Skeletal muscle satellite cell (primary cell): ENCODE measurements at regions not wholly inside any gene's neighbourhood (a gene's known extent, or its start where the extent isn't known, plus 50 kb on each side); places are given as distances from the start of the nearest gene placed in this dataset.
A peak's percentile ranks its signal among the peaks of the same experiment; 100 is the strongest.
"Not testable (repeated sequence)": the region's sequence is repeated elsewhere in the genome, so short reads cannot be mapped to it uniquely, and the experiment has no call there.

Experiments
- H3K27me3 ChIP-seq: 2 replicates; pipeline ENCODE4 v1.7.0; 2013; ENCODE audit warnings: low read length; ENCODE audit not compliant: control insufficient read depth, insufficient read depth
- H3K36me3 ChIP-seq: 2 replicates; pipeline ENCODE4 v1.7.0; 2013; ENCODE audit warnings: mild to moderate bottlenecking, control low read depth, low read length; ENCODE audit not compliant: insufficient read depth
- H3K4me1 ChIP-seq: 2 replicates; pipeline ENCODE4 v1.7.0; 2013; ENCODE audit warnings: low read length; ENCODE audit not compliant: control insufficient read depth, insufficient read depth
- H3K4me2 ChIP-seq: 2 replicates; pipeline ENCODE4 v1.7.0; 2013; ENCODE audit warnings: mild to moderate bottlenecking, low read length
- H3K4me3 ChIP-seq: 2 replicates; pipeline ENCODE4 v1.7.0; 2013; ENCODE audit warnings: low read length
- H3K9ac ChIP-seq: 2 replicates; pipeline ENCODE4 v1.7.0; 2013; ENCODE audit warnings: mild to moderate bottlenecking, low read depth, low read length, moderate library complexity
- H3K9me3 ChIP-seq: replicated peaks from 2 replicates; pipeline ENCODE4 v1.7.0; 2013; ENCODE audit warnings: mild to moderate bottlenecking, control low read depth, low read length

DNA sequence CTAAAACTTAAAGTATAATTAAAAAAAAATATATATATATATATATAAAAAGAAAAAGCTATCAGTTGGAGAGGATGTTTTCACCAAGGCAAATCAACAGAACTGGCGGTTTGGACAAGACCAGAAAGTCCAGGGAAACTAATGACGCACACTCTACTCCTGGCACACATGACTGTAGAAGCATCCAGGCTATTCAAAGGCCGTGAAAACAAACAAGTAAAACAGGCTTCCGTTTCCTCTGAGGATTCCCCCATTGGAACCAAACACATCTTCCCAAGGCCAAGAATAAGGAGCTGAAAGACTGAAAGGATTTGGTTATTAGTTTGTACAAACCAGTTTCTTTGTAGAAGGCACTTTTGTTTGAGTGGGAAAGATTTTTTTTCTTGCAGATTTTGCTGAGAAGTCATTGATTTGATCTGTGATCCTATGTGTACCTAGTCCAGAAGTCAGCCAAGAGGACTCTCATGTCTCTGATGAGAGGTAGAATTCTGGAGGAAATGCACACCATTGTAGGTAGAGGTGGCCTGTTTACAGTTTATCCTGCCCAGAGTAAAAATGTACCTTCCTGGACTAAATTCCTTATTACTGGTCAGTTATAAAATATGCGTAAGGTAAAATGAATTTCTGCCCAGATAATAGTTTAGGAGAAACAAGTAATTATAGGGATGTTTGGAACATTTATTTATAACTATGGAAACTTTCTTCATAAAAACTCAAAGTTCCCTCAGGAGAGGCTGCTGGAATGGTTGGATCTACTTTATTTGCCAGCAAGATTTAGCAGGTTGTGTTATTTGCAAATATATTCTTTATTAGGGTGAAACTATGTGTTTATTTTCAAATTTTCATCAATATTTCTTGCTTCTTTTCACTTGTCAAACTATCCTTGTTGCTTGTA, 66.5 kb downstream of the DMP1 start:
- no peak overlapping the region for H3K9ac ChIP-seq
- H3K4me3 ChIP-seq: no peak overlapping the region
- peaks cover 19% of the 10 kb centered on the region for H3K4me1 ChIP-seq
- H3K27me3 ChIP-seq: no peaks in the 10 kb centered on the region
- no peaks in the 10 kb centered on the region for H3K9me3 ChIP-seq
- no peaks in the 10 kb centered on the region for H3K36me3 ChIP-seq
- H3K4me2 ChIP-seq: no peak overlapping the region

DNA sequence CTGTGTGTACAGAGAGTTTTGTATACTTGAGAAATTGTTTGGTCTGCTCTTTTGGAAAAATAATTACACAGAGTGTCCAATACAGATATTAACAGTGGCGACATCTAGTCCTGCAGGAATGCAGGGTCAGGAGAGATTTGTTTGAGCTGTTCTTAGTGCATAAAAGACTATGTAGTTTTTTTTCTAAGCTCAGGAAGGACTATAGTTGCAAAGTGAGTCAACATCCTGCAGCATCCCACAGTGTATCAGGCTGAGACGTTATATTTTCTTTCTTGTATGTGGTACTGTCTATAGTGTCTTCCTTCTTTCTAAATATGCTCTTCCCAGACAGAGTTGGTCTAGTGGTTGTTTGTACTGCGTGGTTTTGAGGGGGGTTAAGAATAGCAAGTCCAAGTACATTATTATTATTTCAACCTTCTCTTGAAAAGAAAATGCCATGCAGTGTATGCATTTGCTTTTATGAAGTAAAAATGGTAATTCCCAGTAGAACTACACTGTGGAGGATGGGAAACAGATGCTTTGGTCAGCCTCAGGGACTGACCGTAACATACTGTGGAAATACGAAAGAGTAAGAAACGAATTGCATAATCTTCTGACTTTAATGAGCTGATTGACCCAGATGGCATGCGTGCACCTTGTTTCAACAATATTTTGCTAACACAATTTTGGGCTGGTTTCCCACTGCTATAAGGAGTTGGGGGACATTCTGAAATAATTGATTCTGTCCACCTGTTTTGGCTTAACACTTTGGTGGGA, 67.4 kb downstream of the DMP1 start:
- no peak overlapping the region for H3K4me2 ChIP-seq
- peaks cover 19% of the 10 kb centered on the region for H3K4me1 ChIP-seq
- no peaks in the 10 kb centered on the region for H3K36me3 ChIP-seq
- H3K4me3 ChIP-seq: no peak overlapping the region
- no peak overlapping the region for H3K9ac ChIP-seq
- no peaks in the 10 kb centered on the region for H3K27me3 ChIP-seq
- no peaks in the 10 kb centered on the region for H3K9me3 ChIP-seq

- Histone ChIP-seq H3K9me3 (no peaks in the 10 kb centered on the region), H3K9ac (no peak overlapping the region), H3K4me2 (no peak overlapping the region), H3K27me3 (no peaks in the 10 kb centered on the region), H3K4me1 (peaks cover 19% of the 10 kb centered on the region), H3K36me3 (no peaks in the 10 kb centered on the region), H3K4me3 (no peak overlapping the region)
Measured at GRCh38 chr4:87718217-87718835, 68.2 kb downstream of the DMP1 start.

DNA sequence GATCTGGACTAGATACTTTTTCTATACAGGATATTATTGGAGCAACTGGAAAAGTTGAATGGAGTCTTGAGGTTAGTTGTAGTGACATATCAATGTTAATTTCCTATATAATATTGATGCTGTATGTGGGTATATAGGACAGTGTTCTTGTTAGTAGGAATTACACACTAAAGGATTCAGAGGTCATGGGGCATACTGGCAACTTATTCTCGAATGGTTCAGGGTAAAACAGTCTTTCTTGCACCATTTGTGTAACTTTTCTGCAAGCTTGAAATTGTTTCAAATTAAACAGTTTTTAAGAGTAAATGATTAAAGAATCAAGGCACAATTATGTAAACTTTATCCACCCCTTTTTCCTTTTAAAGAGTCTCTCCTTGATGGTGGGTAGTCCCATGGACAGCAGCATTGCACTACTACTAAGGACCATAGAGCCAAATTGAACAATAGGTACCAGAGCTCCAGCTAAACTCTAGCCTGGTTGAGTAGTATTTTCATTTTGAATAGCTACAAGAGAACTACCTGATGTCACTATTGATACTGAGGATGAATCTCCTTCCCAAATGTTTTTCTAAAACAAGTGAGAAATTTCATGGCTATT, 70.1 kb downstream of the DMP1 start:
- no peaks in the 10 kb centered on the region for H3K9me3 ChIP-seq
- H3K36me3 ChIP-seq: no peaks in the 10 kb centered on the region
- H3K27me3 ChIP-seq: no peaks in the 10 kb centered on the region
- H3K9ac ChIP-seq: no peak overlapping the region
- H3K4me2 ChIP-seq: no peak overlapping the region
- H3K4me1 ChIP-seq: peaks cover 19% of the 10 kb centered on the region
- H3K4me3 ChIP-seq: no peak overlapping the region

GRCh38 chr4:87725287-87725686, 74.1 kb upstream of the IBSP start:
- not testable (repeated sequence) for H3K4me3 ChIP-seq, H3K4me2 ChIP-seq, H3K27me3 ChIP-seq, H3K36me3 ChIP-seq, H3K4me1 ChIP-seq, H3K9me3 ChIP-seq, H3K9ac ChIP-seq

DNA sequence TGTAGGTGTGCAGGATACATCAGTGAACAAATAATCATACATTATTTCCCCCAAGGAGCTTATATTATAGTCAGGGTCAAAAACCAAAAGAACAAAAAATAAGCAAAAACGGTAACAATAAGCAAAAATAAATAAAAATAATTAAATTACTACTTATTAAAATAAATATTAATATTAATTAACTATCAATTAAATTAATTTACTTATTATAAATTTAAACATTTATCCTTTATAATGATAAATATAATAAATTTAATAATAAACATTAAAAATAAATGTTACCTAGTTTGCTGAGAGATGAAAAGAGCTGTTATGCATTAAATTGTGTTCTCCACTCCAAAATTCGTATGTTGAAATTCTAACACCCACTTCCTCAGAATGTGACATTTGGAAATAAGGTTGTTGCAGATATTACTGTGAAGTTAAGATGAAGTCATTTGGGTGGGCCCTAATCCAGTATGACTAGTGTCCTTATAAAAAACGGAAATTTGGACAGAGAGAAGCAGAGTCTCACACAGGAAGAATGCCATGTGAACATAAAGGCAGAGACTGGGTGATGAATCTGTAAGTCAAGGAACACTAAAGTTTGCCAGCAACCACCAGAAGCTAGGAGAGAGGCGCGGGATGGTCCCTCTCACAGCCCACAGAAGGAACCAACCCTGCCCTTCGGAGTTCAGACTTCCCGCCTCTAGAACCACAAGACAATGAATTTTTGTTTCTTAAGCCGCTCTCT, 67.2 kb upstream of the IBSP start:
- peaks cover 3% of the 10 kb centered on the region for H3K4me1 ChIP-seq
- H3K9me3 ChIP-seq: no peaks in the 10 kb centered on the region
- no peaks in the 10 kb centered on the region for H3K27me3 ChIP-seq
- no peak overlapping the region for H3K9ac ChIP-seq
- H3K4me3 ChIP-seq: no peak overlapping the region
- peak overlapping the region; percentile 17 for H3K4me2 ChIP-seq
- H3K36me3 ChIP-seq: no peaks in the 10 kb centered on the region

- Histone ChIP-seq H3K4me2 (no peak overlapping the region), H3K4me1 (peaks cover 3% of the 10 kb centered on the region), H3K4me3 (no peak overlapping the region), H3K27me3 (no peaks in the 10 kb centered on the region), H3K9ac (no peak overlapping the region), H3K9me3 (no peaks in the 10 kb centered on the region), H3K36me3 (no peaks in the 10 kb centered on the region)
Measured at GRCh38 chr4:87734084-87734483, 65.3 kb upstream of the IBSP start.

DNA sequence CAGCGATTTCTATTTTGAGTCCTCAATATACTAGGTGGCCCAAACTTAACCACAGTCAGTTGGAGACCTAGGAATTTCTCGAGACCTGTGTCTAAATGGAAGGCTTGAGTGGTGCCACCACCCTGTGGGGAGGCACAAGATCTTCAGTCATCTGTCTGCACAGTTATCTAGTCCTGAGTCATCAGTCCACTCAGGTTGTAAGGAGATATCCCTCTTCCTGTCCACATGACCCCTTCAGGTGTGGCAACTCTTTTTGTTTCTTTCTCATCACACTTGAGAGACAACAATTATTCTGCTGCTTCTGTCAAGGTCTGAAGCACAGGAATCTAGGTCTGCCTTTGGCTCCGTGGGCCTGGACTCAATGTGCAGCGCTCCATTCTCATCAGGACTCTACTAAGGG, 64.4 kb upstream of the IBSP start:
- Histone ChIP-seq H3K4me2 (no peak overlapping the region), H3K4me3 (no peak overlapping the region), H3K9ac (no peak overlapping the region), H3K27me3 (no peaks in the 10 kb centered on the region), H3K4me1 (peaks cover 3% of the 10 kb centered on the region), H3K9me3 (no peaks in the 10 kb centered on the region), H3K36me3 (no peaks in the 10 kb centered on the region)

DNA sequence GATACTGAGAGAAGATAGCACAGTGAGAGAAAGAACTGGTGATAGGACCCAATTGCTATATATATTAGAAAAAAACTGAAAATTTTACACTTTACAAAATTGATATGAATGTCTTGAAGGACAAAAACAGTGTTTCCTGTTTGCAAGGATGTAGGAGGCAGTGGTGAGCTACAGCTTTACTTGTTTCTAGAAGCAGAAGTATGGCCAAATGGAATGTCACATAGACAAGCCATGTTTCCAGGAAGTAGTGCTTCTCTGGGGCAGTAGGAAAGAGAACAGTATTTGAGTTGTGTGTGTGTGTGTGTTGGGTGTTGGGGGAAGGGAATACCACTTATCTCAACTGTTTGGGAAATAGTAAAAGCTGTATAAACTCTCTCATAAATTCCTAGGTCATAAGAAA, 60.9 kb upstream of the IBSP start:
- H3K27me3 ChIP-seq: no peaks in the 10 kb centered on the region
- no peak overlapping the region for H3K4me3 ChIP-seq
- H3K9ac ChIP-seq: no peak overlapping the region
- H3K4me1 ChIP-seq: no peaks in the 10 kb centered on the region
- H3K4me2 ChIP-seq: no peak overlapping the region
- no peaks in the 10 kb centered on the region for H3K9me3 ChIP-seq
- no peaks in the 10 kb centered on the region for H3K36me3 ChIP-seq

GRCh38 chr4:87739494-87739893, 59.9 kb upstream of the IBSP start:
- Histone ChIP-seq H3K4me1 (no peaks in the 10 kb centered on the region), H3K36me3 (no peaks in the 10 kb centered on the region), H3K9ac (no peak overlapping the region), H3K4me3 (no peak overlapping the region), H3K27me3 (no peaks in the 10 kb centered on the region), H3K4me2 (no peak overlapping the region), H3K9me3 (no peaks in the 10 kb centered on the region)
